ENCODE measurements at regions not wholly inside any gene's neighbourhood (a gene's known extent, or its start where the extent isn't known, plus 50 kb on each side); places are given as distances from the start of the nearest gene placed in this dataset.
"Not testable (repeated sequence)": the region's sequence is repeated elsewhere in the genome, so short reads cannot be mapped to it uniquely, and the experiment has no call there.

DNA sequence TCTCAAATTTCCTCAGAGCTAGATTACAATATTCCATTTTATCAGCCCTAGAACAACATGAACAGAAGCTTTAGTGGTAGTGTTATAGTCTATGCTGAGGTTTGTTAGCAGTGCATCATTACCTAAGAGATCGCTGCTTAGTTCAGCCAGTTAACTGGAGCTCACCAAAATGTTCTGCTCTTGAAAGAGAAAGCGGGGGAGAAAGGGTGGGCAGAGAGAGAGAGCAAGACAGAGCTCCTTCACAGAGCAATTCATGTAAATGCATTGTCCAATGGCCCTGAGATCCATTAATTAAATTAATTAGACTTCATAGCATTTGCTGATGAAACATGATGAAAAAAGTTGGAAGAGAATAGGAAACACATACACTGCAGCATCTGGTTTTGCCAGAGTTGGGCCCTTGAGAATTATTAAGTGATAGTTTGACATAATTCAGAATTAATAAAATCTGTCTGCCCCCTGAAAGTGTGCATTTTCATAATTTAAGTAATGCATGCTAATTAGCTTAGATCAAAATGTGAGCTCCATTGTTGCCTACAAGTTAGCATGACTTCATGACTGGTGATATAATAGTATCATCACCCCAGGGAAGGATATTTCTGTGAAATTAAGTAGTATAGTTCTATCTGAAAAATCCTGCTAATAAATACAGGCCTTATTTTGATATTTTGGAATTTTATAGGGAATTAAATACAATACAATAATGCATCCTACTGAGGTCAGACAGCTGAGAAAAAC, 86.9 kb upstream of the LYSMD4 start:
- ATAC-seq = no peak
- TF ChIP-seq CTCF (IDR thresholded peaks at IDR 0.05) = no peak
- no peak for TF ChIP-seq POLR2A (IDR thresholded peaks at IDR 0.05)
- intact Hi-C loops (cut with DNase I) = no loop called here
- H3K27me3 ChIP-seq = no peaks in the 10 kb centered on the region
- H3K36me3 ChIP-seq (replicated peaks in 1 of 2; ENCODE audit: insufficient read depth in 1 of 2, low read depth in 2 of 2) = no peaks in the 10 kb centered on the region
- no peaks in the 10 kb centered on the region for H3K9me3 ChIP-seq
- H3K27ac ChIP-seq = no peak overlapping the region
- no peak overlapping the region for H3K4me3 ChIP-seq
- no peak for DNase-seq
- WGBS, 2 donors = 80 to 88% methylated on average over 2 of the region's 2 CpGs
- H3K4me1 ChIP-seq = no peaks in the 10 kb centered on the region

- H3K4me1 ChIP-seq = no peaks in the 10 kb centered on the region
- no peak overlapping the region for H3K27ac ChIP-seq
- DNase-seq (no peak), ATAC-seq (no peak)
- H3K4me3 ChIP-seq = no peak overlapping the region
- TF ChIP-seq CTCF (IDR thresholded peaks at IDR 0.05) (no peak), POLR2A (IDR thresholded peaks at IDR 0.05) (no peak)
- H3K36me3 ChIP-seq (replicated peaks in 1 of 2; ENCODE audit: insufficient read depth in 1 of 2, low read depth in 2 of 2) = no peaks in the 10 kb centered on the region
- no peaks in the 10 kb centered on the region for H3K9me3 ChIP-seq
- WGBS, 2 donors = 86 to 88% methylated on average over 3 of the region's 3 CpGs
- intact Hi-C loops (cut with DNase I) = no loop called here
- H3K27me3 ChIP-seq = no peaks in the 10 kb centered on the region
Observed at GRCh38 chr15:99818872-99819271, 85.6 kb upstream of the LYSMD4 start.

GRCh38 chr15:99816862-99817261, 83.6 kb upstream of the LYSMD4 start:
- DNase-seq; H3K4me3 ChIP-seq; intact Hi-C loops (cut with DNase I); H3K9me3 ChIP-seq; ATAC-seq; H3K27me3 ChIP-seq; H3K27ac ChIP-seq; H3K36me3 ChIP-seq (replicated peaks in 1 of 2; ENCODE audit: insufficient read depth in 1 of 2, low read depth in 2 of 2); H3K4me1 ChIP-seq: not testable (repeated sequence)
- 75 to 79% methylated on average over 2 of the region's 2 CpGs for WGBS, 2 donors

GRCh38 chr15:99810663-99811062, 77.4 kb upstream of the LYSMD4 start:
- H3K27ac ChIP-seq; H3K4me1 ChIP-seq; intact Hi-C loops (cut with DNase I); ATAC-seq; H3K9me3 ChIP-seq; DNase-seq; H3K27me3 ChIP-seq; H3K36me3 ChIP-seq (replicated peaks in 1 of 2; ENCODE audit: insufficient read depth in 1 of 2, low read depth in 2 of 2); H3K4me3 ChIP-seq: not testable (repeated sequence)
- 88 to 90% methylated on average over 2 of the region's 2 CpGs for WGBS, 2 donors

GRCh38 chr15:99799854-99800250, 66.6 kb upstream of the LYSMD4 start:
- not testable (repeated sequence) for DNase-seq, H3K27ac ChIP-seq

GRCh38 chr15:99799182-99799853, 66.1 kb upstream of the LYSMD4 start:
- intact Hi-C loops (cut with DNase I); DNase-seq; H3K27me3 ChIP-seq; H3K9me3 ChIP-seq; H3K27ac ChIP-seq; ATAC-seq; H3K4me3 ChIP-seq; H3K36me3 ChIP-seq (replicated peaks in 1 of 2; ENCODE audit: insufficient read depth in 1 of 2, low read depth in 2 of 2); H3K4me1 ChIP-seq: not testable (repeated sequence)
- WGBS, 2 donors = 69 to 83% methylated on average over 7 to 24 of the region's 26 CpGs

More at GRCh38 chr15:99799854-99800250, 66.6 kb upstream of the LYSMD4 start:
- H3K36me3 ChIP-seq (replicated peaks in 1 of 2; ENCODE audit: insufficient read depth in 1 of 2, low read depth in 2 of 2); H3K4me1 ChIP-seq; intact Hi-C loops (cut with DNase I); H3K27me3 ChIP-seq; H3K4me3 ChIP-seq; H3K9me3 ChIP-seq; ATAC-seq: not testable (repeated sequence)
- WGBS, 2 donors = 77 to 83% methylated on average over 13 to 29 of the region's 33 CpGs

All from body of pancreas (tissue), 4 donors.